ENCODE measurements at regions not wholly inside any gene's neighbourhood (a gene's known extent, or its start where the extent isn't known, plus 50 kb on each side); places are given as distances from the start of the nearest gene placed in this dataset.

GRCh38 chr5:155982354-155982753, 344.6 kb upstream of the SGCD start:
- no peak for DNase-seq (ENCODE audit: low read depth)

- DNase-seq (ENCODE audit: low read depth) = no peak
These were observed 343.0 kb upstream of the SGCD start for GRCh38 chr5:155983954-155984353.

- no peak for DNase-seq (ENCODE audit: low read depth)
These were observed 339.6 kb upstream of the SGCD start for GRCh38 chr5:155987265-155987810.

GRCh38 chr5:155989879-155990278, 337.1 kb upstream of the SGCD start:
- no peak for DNase-seq (ENCODE audit: low read depth)

GRCh38 chr5:155996123-155996522, 330.8 kb upstream of the SGCD start:
- no peak for DNase-seq (ENCODE audit: low read depth)

GRCh38 chr5:155998257-155998656, 328.7 kb upstream of the SGCD start:
- no peak for DNase-seq (ENCODE audit: low read depth)

- DNase-seq (ENCODE audit: low read depth) = no peak
These were observed 326.8 kb upstream of the SGCD start for GRCh38 chr5:156000115-156000514.

- no peak for DNase-seq (ENCODE audit: low read depth)
These were observed 322.2 kb upstream of the SGCD start for GRCh38 chr5:156004754-156005153.

GRCh38 chr5:156006026-156006647, 320.8 kb upstream of the SGCD start:
- DNase-seq (ENCODE audit: low read depth) = no peak

GRCh38 chr5:156008844-156009243, 318.1 kb upstream of the SGCD start:
- no peak for DNase-seq (ENCODE audit: low read depth)

GRCh38 chr5:156009583-156009982, 317.4 kb upstream of the SGCD start:
- no peak for DNase-seq (ENCODE audit: low read depth)

GRCh38 chr5:156015137-156015536, 311.8 kb upstream of the SGCD start:
- no peak for DNase-seq (ENCODE audit: low read depth)

- no peak for DNase-seq (ENCODE audit: low read depth)
These were observed 307.8 kb upstream of the SGCD start for GRCh38 chr5:156019130-156019529.

- DNase-seq (ENCODE audit: low read depth) = no peak
These were observed 307.3 kb upstream of the SGCD start for GRCh38 chr5:156019571-156020180.

- DNase-seq (ENCODE audit: low read depth) = no peak
These were observed 306.3 kb upstream of the SGCD start for GRCh38 chr5:156020647-156021046.

- no peak for DNase-seq (ENCODE audit: low read depth)
These were observed 305.1 kb upstream of the SGCD start for GRCh38 chr5:156021866-156022265.

- no peak for DNase-seq (ENCODE audit: low read depth)
These were observed 301.3 kb upstream of the SGCD start for GRCh38 chr5:156025656-156026055.

GRCh38 chr5:156031181-156031580, 295.8 kb upstream of the SGCD start:
- no peak for DNase-seq (ENCODE audit: low read depth)

- peak; percentile 31 for DNase-seq (ENCODE audit: low read depth)
These were observed 290.3 kb upstream of the SGCD start for GRCh38 chr5:156036640-156037039.

- DNase-seq (ENCODE audit: low read depth) = no peak
These were observed 289.6 kb upstream of the SGCD start for GRCh38 chr5:156037151-156037909.

GRCh38 chr5:156042726-156043125, 284.2 kb upstream of the SGCD start:
- DNase-seq (ENCODE audit: low read depth) = no peak

- DNase-seq (ENCODE audit: low read depth) = no peak
These were observed 283.6 kb upstream of the SGCD start for GRCh38 chr5:156043351-156043750.

GRCh38 chr5:156051972-156052371, 275.0 kb upstream of the SGCD start:
- no peak for DNase-seq (ENCODE audit: low read depth)
